Kidney epithelial cell (primary cell): ENCODE measurements at regions not wholly inside any gene's neighbourhood (a gene's known extent, or its start where the extent isn't known, plus 50 kb on each side); places are given as distances from the start of the nearest gene placed in this dataset.

Experiments
- DNase-seq: peaks from one replicate; pipeline ENCODE4 v3.0.0-alpha.2; 2010; ENCODE audit warnings: low read depth
- H3K27me3 ChIP-seq: 2 replicates; pipeline ENCODE4 v1.6.0; 2011; ENCODE audit warnings: low read length; ENCODE audit not compliant: control insufficient read depth, insufficient read depth
- H3K36me3 ChIP-seq: 2 replicates; pipeline ENCODE4 v1.5.1; 2011; ENCODE audit warnings: low read length; ENCODE audit not compliant: control insufficient read depth, insufficient read depth
- H3K4me3 ChIP-seq: 2 replicates; pipeline ENCODE4 v1.5.1; 2011; ENCODE audit warnings: low read depth, mild to moderate bottlenecking, control low read depth, low read length
- TF ChIP-seq, protein P1 (sequence below): IDR thresholded peaks from 2 replicates; pipeline ENCODE4 v1.5.1; 2011; ENCODE audit warnings: mild to moderate bottlenecking, moderate library complexity, low read length, control low read depth, inconsistent platforms; ENCODE audit not compliant: insufficient read depth, poor library complexity, severe bottlenecking

DNA sequence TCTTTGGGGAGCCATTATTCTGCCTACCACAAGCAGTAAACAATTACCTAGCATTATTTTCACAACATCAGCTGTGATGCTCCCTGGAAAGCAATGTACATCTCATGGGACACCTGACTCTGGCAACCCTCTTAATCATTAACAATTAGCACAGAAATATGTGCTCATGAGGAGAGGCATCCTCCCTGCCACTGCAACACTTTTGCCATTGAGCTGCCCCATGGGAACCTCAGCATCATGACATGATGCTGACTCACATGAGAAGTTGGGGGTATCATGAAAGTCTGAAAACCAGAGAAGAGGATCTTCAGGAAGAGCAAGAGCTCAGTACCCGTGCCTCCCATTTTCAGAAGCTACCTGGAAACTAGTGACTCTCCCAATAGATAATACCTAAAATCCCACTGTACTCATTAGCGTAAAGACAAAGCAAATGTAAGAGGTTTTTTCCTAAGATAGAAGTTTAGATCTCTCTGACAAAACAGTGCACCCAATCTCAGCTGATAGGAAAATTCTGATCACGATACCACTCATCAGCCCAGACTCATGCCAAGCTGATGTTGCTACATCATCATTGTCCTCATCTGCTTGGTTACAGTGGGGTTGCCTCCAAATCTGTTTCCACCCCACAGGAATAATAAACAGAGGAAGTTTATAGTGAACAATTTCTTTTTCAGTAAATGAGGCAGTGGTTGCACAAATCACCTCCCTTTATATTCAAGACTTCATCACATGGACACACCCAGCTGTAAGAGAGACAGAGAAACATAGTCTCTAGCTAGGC is 244.5 kb downstream of the NR2F1-AS1 start:
- H3K36me3 ChIP-seq = no peaks in the 10 kb centered on the region
- H3K27me3 ChIP-seq = no peaks in the 10 kb centered on the region
- no peak overlapping the region for H3K4me3 ChIP-seq
- DNase-seq = no peak
- TF ChIP-seq, protein P1, sequence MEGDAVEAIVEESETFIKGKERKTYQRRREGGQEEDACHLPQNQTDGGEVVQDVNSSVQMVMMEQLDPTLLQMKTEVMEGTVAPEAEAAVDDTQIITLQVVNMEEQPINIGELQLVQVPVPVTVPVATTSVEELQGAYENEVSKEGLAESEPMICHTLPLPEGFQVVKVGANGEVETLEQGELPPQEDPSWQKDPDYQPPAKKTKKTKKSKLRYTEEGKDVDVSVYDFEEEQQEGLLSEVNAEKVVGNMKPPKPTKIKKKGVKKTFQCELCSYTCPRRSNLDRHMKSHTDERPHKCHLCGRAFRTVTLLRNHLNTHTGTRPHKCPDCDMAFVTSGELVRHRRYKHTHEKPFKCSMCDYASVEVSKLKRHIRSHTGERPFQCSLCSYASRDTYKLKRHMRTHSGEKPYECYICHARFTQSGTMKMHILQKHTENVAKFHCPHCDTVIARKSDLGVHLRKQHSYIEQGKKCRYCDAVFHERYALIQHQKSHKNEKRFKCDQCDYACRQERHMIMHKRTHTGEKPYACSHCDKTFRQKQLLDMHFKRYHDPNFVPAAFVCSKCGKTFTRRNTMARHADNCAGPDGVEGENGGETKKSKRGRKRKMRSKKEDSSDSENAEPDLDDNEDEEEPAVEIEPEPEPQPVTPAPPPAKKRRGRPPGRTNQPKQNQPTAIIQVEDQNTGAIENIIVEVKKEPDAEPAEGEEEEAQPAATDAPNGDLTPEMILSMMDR = no peak

DNA sequence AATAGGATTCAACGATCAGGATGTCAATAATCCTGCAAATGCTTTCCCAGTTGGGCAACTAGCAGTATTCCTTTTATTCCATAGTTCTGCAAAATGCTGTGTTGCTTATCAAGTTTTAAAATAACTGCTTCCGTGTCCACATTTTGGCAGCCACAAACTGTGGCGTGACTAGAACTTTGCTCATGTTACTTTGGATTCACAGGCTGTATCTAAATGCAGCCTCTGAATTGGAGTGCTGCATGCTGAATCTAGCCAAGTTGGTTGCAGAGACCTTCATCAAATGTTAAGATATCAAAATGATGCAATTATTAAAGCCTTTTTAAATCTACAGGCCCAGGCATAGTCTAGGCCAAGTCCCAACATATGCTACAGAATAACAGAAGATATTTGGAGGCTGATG is 249.2 kb downstream of the NR2F1-AS1 start:
- Histone ChIP-seq H3K4me3 (no peak overlapping the region), H3K27me3 (no peaks in the 10 kb centered on the region), H3K36me3 (no peaks in the 10 kb centered on the region)
- no peak for DNase-seq
- TF ChIP-seq, protein P1 = no peak

DNA sequence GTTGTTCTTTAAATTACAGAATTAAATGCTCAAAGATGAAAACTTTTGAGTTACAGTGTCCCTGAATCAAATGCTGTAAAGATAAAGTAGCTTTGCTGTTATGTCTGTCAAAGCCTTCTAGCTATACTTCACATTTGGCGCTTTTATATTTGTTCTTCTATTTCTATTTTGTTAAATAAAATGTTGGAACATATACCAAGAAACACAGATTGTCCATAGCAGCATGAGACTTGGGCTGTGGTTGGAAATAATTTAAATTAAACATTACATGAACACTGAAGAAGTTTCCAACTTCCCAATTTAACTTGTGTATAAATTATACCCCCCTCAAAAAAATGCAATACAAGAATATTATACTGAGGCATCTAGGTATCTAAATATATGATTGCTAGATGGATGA is 249.8 kb downstream of the NR2F1-AS1 start:
- TF ChIP-seq, protein P1 = no peak
- H3K4me3 ChIP-seq = no peak overlapping the region
- H3K27me3 ChIP-seq = no peaks in the 10 kb centered on the region
- DNase-seq = no peak
- H3K36me3 ChIP-seq = no peaks in the 10 kb centered on the region

DNA sequence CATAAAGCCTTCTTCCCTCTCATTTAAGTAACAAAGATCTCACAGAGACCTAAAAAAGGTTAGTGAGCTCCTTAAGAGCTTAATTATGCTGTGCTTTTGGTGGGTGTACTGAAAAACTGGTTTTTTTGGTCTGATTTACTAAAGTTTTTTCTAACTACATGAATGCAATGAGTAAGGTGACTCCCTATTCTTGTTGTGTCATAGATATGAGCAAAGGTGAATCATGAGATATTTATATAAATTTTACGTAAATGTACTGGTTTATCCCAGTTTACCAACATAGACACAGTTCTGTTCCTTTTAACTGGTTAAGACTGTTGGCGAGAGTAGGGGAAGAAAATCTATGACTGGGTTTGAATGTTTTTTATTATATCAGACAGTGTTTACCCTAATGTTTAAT is 250.5 kb downstream of the NR2F1-AS1 start:
- TF ChIP-seq, protein P1 = no peak
- H3K4me3 ChIP-seq = no peak overlapping the region
- no peaks in the 10 kb centered on the region for H3K36me3 ChIP-seq
- DNase-seq = no peak
- no peaks in the 10 kb centered on the region for H3K27me3 ChIP-seq

DNA sequence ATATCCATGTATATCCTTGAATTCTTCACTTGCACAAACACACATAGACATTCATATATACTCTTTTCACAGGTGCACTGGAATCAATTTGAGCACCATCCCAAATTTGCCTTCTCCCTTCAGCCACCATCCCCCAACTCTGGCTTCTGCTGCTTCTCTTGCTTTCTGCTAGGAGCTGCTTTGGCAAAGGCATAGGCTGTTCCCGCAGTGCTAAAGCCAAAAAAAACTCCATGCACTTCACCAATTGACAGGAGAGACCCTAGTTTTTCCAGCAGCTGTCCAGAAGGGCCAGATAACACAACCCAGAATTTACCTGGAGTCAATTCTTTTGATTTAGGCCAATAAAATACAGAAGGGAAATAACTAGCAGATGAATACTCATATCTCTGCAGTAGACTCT is 251.3 kb downstream of the NR2F1-AS1 start:
- H3K27me3 ChIP-seq = no peaks in the 10 kb centered on the region
- TF ChIP-seq, protein P1 = no peak

DNA sequence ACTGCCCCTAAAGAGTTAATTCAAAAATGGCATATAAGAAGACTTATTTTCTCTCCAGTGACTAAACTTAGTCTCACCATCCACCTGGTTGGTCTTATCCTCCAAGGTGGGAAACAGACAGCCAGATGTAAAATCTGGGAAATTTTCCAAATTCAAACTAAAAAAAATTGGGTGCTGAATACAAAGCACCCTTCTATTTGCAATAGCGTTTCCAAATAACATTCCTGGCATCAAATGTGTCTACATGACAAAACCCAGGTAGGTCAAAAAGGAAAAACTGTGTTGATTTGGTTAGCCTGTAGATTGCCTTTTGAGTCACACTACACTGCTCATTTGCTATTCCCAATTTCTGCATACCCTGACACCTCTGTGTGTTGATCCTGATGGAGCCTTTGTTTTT is 252.2 kb downstream of the NR2F1-AS1 start:
- no peak for DNase-seq
- Histone ChIP-seq H3K4me3 (no peak overlapping the region), H3K36me3 (no peaks in the 10 kb centered on the region), H3K27me3 (no peaks in the 10 kb centered on the region)
- TF ChIP-seq, protein P1 = no peak

More for the DNA sequence above, 251.3 kb downstream of the NR2F1-AS1 start:
- no peak overlapping the region for H3K4me3 ChIP-seq
- H3K36me3 ChIP-seq = no peaks in the 10 kb centered on the region
- no peak for DNase-seq
